Astrocyte of the cerebellum (primary cell): ENCODE measurements at regions not wholly inside any gene's neighbourhood (a gene's known extent, or its start where the extent isn't known, plus 50 kb on each side); places are given as distances from the start of the nearest gene placed in this dataset.
"Not testable (repeated sequence)": the region's sequence is repeated elsewhere in the genome, so short reads cannot be mapped to it uniquely, and the experiment has no call there.

Experiments
- DNase-seq: peaks from one replicate; pipeline ENCODE4 v3.0.0-alpha.2; 2011; ENCODE audit warnings: low read depth
- H3K4me3 ChIP-seq: 2 replicates; pipeline ENCODE4 v1.5.1; 2011; ENCODE audit warnings: mild to moderate bottlenecking, low read depth, low read length, moderate library complexity
- in situ Hi-C: cut with HindIII; loops from 2 replicates; pipeline ENCODE4 v1.10.0; 2017; ENCODE audit warnings: low sequenced_read_pairs
- TF ChIP-seq, protein P1 (sequence below): IDR thresholded peaks from 2 replicates; pipeline ENCODE4 v1.5.1; 2012; ENCODE audit warnings: low read length, low read depth, moderate library complexity, mild to moderate bottlenecking; ENCODE audit errors: missing control alignments

DNA sequence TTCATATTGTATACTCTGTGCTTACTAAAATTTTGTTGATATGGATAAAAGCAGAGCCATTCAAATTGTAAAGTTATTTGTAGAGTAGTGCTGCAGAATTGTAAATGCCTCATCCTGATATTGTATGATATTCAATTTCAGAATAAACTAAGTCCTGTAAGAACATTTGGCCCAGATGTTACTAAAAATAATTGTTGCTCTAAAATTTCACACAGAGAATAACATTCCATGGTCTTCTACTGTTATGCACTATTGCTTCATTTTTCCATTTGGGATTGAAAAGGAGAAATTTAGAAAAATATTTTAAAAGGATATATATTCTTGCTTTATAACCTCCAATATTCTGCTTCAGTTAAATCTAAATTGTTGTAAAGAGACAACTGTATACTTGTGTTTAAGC lies 195.6 kb downstream of the LARP7 start:
- TF ChIP-seq, protein P1, sequence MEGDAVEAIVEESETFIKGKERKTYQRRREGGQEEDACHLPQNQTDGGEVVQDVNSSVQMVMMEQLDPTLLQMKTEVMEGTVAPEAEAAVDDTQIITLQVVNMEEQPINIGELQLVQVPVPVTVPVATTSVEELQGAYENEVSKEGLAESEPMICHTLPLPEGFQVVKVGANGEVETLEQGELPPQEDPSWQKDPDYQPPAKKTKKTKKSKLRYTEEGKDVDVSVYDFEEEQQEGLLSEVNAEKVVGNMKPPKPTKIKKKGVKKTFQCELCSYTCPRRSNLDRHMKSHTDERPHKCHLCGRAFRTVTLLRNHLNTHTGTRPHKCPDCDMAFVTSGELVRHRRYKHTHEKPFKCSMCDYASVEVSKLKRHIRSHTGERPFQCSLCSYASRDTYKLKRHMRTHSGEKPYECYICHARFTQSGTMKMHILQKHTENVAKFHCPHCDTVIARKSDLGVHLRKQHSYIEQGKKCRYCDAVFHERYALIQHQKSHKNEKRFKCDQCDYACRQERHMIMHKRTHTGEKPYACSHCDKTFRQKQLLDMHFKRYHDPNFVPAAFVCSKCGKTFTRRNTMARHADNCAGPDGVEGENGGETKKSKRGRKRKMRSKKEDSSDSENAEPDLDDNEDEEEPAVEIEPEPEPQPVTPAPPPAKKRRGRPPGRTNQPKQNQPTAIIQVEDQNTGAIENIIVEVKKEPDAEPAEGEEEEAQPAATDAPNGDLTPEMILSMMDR: no peak
- no peak overlapping the region for H3K4me3 ChIP-seq
- in situ Hi-C loops: no loop called here
- no peak for DNase-seq

GRCh38 chr4:112836895-112837294 lies 200.0 kb downstream of the LARP7 start:
- in situ Hi-C loops: no loop called here
- H3K4me3 ChIP-seq: no peak overlapping the region
- no peak for DNase-seq
- TF ChIP-seq, protein P1: no peak

- in situ Hi-C loops, H3K4me3 ChIP-seq, DNase-seq: not testable (repeated sequence)
Observed at GRCh38 chr4:112838015-112838414, 201.1 kb downstream of the LARP7 start.

GRCh38 chr4:112840061-112840460 lies 203.1 kb downstream of the LARP7 start:
- H3K4me3 ChIP-seq: no peak overlapping the region
- in situ Hi-C loops: no loop called here
- no peak for DNase-seq
- TF ChIP-seq, protein P1: no peak

DNA sequence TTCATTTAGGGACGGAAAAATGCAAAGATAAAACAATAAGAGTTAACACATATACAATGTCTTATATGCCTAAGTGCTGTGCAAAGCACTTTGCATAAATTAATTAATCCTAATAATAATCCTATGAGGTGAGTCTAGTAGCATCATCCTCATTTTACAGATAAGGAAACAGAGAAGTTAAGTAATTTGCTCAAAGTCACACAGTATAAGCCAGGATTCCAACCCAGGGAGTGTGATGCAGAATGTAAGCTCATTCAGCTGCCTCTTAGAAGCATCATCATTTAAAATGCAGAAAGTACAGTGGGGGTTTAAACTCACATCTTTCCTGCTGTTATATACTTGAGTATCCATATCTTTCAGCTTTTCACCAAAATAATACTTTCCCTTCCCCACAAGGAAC lies 203.7 kb downstream of the LARP7 start:
- in situ Hi-C loops: no loop called here
- TF ChIP-seq, protein P1: no peak

DNA sequence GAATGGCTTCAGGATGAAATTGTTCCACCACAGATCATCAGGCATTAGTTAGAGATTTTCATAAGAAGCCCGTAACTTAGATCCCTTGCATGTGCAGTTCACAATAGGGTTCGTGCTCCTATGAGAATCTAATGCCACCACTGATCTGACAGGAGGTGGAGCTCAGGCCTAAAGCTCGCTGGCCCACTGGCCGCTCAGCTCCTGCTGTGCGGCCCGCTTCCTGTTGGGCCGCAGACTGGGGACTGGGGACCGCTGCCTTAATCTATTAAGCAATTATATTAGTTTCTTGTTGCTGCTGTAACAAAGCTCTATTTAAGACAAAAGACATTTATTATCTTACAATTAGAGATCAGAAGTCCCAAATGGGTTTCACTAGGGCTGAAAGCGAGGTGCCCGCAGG lies 205.6 kb downstream of the LARP7 start:
- TF ChIP-seq, protein P1: no peak
- DNase-seq: no peak
- H3K4me3 ChIP-seq: no peak overlapping the region

More for the DNA sequence above, 203.7 kb downstream of the LARP7 start:
- H3K4me3 ChIP-seq: no peak overlapping the region
- DNase-seq: no peak

DNA sequence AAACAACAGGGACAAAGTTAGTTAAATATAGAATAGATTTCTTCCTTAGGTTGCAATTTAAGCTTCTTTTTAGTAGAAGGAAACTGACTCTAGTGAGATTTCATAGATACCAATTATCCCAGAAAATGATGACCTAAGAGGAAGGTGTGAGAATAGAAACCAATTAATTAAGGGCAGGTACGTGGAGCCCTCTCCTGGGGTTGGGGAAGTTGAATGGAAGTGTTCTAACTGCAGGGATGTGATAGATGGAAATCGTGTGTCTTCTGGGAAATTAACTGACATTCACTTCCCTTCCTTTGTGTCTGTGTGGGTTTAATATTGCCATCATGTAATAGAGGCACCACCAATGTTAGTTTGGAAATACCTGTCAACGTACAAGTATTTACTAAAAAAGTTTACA lies 204.1 kb upstream of the ANK2 start:
- no peak overlapping the region for H3K4me3 ChIP-seq
- in situ Hi-C loops: loop anchor here (5.0 kb wide), 1 partner anchor 97 kb away; no protein-coding TSS in a partner anchor

More for the DNA sequence above, 205.6 kb downstream of the LARP7 start:
- in situ Hi-C loops: no loop called here

More for the DNA sequence above, 204.1 kb upstream of the ANK2 start:
- TF ChIP-seq, protein P1: no peak
- DNase-seq: no peak
